ENCODE measurements at regions not wholly inside any gene's neighbourhood (a gene's known extent, or its start where the extent isn't known, plus 50 kb on each side); places are given as distances from the start of the nearest gene placed in this dataset.

DNA sequence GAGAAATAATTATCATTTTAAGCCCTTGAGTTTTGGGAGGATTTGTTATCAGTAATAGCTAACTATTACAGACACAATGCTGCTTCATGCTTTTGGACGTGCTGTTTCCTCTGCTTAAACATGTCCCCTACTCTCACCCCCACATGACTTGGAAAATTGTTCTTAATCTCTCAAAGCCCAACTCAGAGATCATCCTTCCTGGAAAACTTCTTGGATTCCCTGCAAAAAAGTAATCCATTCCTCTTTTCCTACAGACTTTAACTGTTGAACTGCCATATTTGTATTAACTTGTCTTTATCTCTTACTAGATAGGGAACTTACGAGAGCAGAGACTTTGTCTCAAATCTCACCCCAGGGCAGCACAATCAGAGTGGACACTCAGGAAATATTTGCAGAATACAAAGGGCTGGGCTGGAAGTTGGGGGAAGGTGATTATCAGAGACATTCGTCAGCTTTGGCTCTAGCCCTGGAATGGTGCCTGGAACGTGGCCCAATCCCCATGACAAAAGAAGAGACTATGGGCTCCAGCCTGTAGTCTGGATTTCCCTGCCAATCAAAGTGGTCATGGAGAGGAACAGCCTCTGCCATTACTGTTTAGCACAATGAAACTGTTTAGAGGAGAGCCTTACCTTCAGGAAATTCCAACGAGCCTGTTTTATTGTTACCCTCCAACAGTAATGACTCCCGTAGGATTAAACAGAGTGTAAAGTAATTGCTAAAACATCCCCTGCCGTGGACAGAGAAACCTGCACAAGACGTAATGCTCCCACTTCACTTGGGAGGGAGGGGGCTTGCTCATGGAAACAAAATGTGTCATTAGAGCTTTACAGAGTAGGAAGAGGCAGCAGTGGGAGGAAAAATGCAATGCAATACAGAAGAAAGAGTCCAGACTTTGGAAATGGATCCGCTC is 140.4 kb upstream of the AUTS2 start:
- ChIA-PET POLR2A (no interaction called here), CTCF (no interaction called here)
- DNase-seq (ENCODE audit: extremely low spot score), result no peak
- TF ChIP-seq CTCF (IDR thresholded peaks at IDR 0.05; ENCODE audit: control extremely low read depth, extremely low read depth, low read depth, missing control alignments), result no peak

DNA sequence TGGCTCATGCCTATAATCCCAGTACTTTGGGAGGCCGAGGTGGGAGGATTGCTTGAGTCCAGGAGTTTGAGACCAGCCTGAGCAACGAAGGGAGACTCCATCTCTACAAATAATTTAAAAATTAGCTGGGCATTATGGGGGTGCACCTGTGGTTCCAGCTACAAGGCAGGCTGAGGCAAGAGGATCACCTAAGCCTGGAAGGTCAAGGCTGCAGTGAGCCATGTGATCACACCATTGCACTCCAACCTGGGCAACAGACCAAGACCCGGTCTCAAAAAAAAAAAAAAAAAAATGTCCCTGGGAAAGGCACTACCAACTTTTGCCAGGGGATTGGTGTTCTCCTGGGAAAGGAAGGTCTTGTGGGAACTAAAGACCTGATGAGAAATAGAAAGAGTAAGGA is 134.2 kb upstream of the AUTS2 start:
- no peak for TF ChIP-seq CTCF (IDR thresholded peaks at IDR 0.05; ENCODE audit: control extremely low read depth, extremely low read depth, low read depth, missing control alignments)
- DNase-seq (ENCODE audit: extremely low spot score), result no peak
- ChIA-PET POLR2A (no interaction called here), CTCF (no interaction called here)

DNA sequence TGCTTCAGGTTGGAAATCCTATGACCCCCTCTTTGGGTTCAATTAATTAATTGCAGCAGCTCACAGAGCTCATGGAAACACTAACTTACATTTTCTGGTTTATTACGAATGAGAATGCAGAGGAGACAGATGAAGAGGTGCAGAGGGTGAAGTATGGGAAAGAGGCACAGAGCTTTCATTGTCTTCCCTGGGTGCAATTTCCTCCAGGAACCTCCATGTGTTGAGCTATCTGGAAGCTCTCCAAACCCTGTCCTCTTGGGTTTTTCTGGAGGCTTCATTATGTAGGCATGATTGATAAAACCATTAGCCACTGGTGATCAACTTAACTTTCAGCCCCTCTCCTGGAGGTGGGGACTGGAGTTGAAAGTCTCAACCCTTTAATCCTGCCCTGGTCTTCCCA is 133.0 kb upstream of the AUTS2 start:
- ChIA-PET CTCF (no interaction called here), POLR2A (no interaction called here)
- no peak for DNase-seq (ENCODE audit: extremely low spot score)
- TF ChIP-seq CTCF (IDR thresholded peaks at IDR 0.05; ENCODE audit: control extremely low read depth, extremely low read depth, low read depth, missing control alignments), result no peak

- no peak for DNase-seq (ENCODE audit: extremely low spot score)
- CTCF ChIA-PET, result no interaction called here
- POLR2A ChIA-PET, result no interaction called here
- no peak for TF ChIP-seq CTCF (IDR thresholded peaks at IDR 0.05; ENCODE audit: control extremely low read depth, extremely low read depth, low read depth, missing control alignments)
These were observed 130.4 kb upstream of the AUTS2 start for GRCh38 chr7:69467826-69468225.

DNA sequence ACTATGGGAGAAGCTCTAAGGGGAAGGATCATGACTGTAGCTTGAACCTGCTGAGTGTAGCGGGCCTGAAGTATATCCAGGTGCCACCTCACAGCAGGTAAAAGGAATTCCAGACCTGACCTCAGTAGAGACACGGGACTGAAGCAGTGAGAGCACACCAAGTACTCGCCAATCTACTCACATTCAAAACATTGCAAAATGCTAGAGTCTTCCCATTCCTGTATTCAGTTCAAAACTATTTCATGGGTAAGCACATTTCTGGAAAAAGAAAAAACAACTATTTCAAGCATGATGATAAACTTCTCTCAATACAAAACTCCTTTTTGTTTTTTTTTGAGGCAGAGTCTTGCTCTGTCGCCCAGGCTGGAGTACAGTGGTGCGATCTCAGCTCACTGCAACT is 121.9 kb upstream of the AUTS2 start:
- DNase-seq (ENCODE audit: extremely low spot score), result no peak
- CTCF ChIA-PET, result interaction anchor here (1.3 kb wide), 1 partner anchor 11 kb away, joined by 4 read pairs; no protein-coding TSS in a partner anchor
- POLR2A ChIA-PET, result no interaction called here

DNA sequence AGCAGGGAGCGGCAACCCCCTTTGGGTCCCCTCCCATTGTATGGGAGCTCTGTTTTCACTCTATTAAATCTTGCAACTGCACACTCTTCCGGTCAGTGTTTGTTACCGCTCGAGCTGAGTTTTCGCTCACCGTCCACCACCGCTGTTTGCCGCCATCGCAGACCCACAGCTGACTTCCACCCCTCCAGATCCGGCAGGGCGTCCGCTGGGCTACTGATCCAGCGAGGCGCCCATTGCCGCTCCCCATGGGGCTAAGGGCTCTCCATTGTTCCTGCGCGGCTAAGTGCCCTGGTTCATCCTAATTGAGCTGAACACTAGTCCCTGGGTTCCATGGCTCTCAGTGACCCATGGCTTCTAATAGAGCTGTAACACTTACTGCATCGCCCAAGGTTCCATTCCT is 115.6 kb upstream of the AUTS2 start:
- CTCF ChIA-PET, result no interaction called here
- no peak for DNase-seq (ENCODE audit: extremely low spot score)
- POLR2A ChIA-PET, result no interaction called here
- TF ChIP-seq CTCF (IDR thresholded peaks at IDR 0.05; ENCODE audit: control extremely low read depth, extremely low read depth, low read depth, missing control alignments), result no peak

More for the DNA sequence above, 121.9 kb upstream of the AUTS2 start:
- TF ChIP-seq CTCF (IDR thresholded peaks at IDR 0.05; ENCODE audit: control extremely low read depth, extremely low read depth, low read depth, missing control alignments), result no peak
